IMR-90 (cell line): ENCODE measurements at regions not wholly inside any gene's neighbourhood (a gene's known extent, or its start where the extent isn't known, plus 50 kb on each side); places are given as distances from the start of the nearest gene placed in this dataset.

Experiments
- CTCF ChIP-seq: conservative IDR thresholded peaks from 2 replicates; pipeline ENCODE4 v1.5.1; 2012; ENCODE audit warnings: mild to moderate bottlenecking, low read depth, low read length, improper control_type of control experiment
- FOS ChIP-seq: fragments of 150-350 bp; IDR thresholded peaks from 2 replicates; pipeline ENCODE4 v1.6.1; 2016; ENCODE audit warnings: low read depth, low read length
- MAFK ChIP-seq: IDR thresholded peaks from 2 replicates; pipeline ENCODE4 v1.6.1; 2012; ENCODE audit warnings: low read depth, low read length, improper control_type of control experiment
- POLR2A ChIP-seq: IDR thresholded peaks from 2 replicates; pipeline ENCODE4 v1.6.1; 2012; ENCODE audit warnings: mild to moderate bottlenecking, low read depth, low read length
- TF ChIP-seq, protein P1 (sequence below): fragments of 150-350 bp; IDR thresholded peaks from 2 replicates; pipeline ENCODE4 v1.6.1; 2017; ENCODE audit warnings: mild to moderate bottlenecking, antibody characterized with exemption, low read length, low read depth

- TF ChIP-seq POLR2A, result no peak
- TF ChIP-seq CTCF, result no peak
- TF ChIP-seq FOS, result no peak
- no peak for TF ChIP-seq MAFK
- TF ChIP-seq, protein P1, sequence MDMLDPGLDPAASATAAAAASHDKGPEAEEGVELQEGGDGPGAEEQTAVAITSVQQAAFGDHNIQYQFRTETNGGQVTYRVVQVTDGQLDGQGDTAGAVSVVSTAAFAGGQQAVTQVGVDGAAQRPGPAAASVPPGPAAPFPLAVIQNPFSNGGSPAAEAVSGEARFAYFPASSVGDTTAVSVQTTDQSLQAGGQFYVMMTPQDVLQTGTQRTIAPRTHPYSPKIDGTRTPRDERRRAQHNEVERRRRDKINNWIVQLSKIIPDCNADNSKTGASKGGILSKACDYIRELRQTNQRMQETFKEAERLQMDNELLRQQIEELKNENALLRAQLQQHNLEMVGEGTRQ, result no peak
Measured at GRCh38 chr20:25867776-25868649, 171.4 kb upstream of the ZNF337 start.
